SU-DHL-6 (cell line): ENCODE measurements at regions not wholly inside any gene's neighbourhood (a gene's known extent, or its start where the extent isn't known, plus 50 kb on each side); places are given as distances from the start of the nearest gene placed in this dataset.

Source experiments
- H2AFZ ChIP-seq: fragments of 200-600 bp; sonication (generic); 2 replicates; pipeline ENCODE4 v1.6.1; 2014; ENCODE audit warnings: low read depth, mild to moderate bottlenecking, moderate library complexity, mixed read lengths, antibody characterized with exemption, low read length; ENCODE audit not compliant: severe bottlenecking
- H3F3A ChIP-seq: fragments of 200-600 bp; shearing (Covaris generic); 2 replicates; pipeline ENCODE4 v1.6.0; 2016; ENCODE audit warnings: antibody characterized with exemption, mild to moderate bottlenecking; ENCODE audit not compliant: insufficient read depth
- H3K27ac ChIP-seq: fragments of 200-600 bp; sonication (generic); 2 replicates; pipeline ENCODE4 v1.5.1; 2016; ENCODE audit warnings: low read depth, mild to moderate bottlenecking, low read length, moderate library complexity, mixed read lengths
- H3K27me3 ChIP-seq: fragments of 200-600 bp; sonication (generic), shearing (Covaris generic); 2 replicates; pipeline ENCODE4 v1.6.0; 2014; ENCODE audit warnings: mild to moderate bottlenecking, low read length
- H3K36me3 ChIP-seq: fragments of 200-600 bp; sonication (generic); 2 replicates; pipeline ENCODE4 v1.6.1; 2014; ENCODE audit warnings: mild to moderate bottlenecking, low read length, mixed read lengths
- H3K4me2 ChIP-seq: fragments of 300-600, 200-600 bp; shearing (Covaris generic), sonication (generic); 2 replicates; pipeline ENCODE4 v1.6.0; 2014; ENCODE audit warnings: low read length, low read depth, mild to moderate bottlenecking; ENCODE audit not compliant: poor library complexity, severe bottlenecking
- H3K4me3 ChIP-seq: fragments of 200-600 bp; sonication (generic); 2 replicates; pipeline ENCODE4 v1.5.1; 2014; ENCODE audit warnings: antibody characterized with exemption, low read length, mild to moderate bottlenecking, mixed read lengths; ENCODE audit not compliant: insufficient read depth, poor library complexity, severe bottlenecking
- H3K79me2 ChIP-seq: fragments of 200-600 bp; sonication (generic); 2 replicates; pipeline ENCODE4 v1.6.1; 2014; ENCODE audit warnings: mild to moderate bottlenecking, low read length, moderate library complexity; ENCODE audit not compliant: insufficient read depth
- H3K9ac ChIP-seq: fragments of 200-600 bp; sonication (generic); 2 replicates; pipeline ENCODE4 v1.7.0; 2014; ENCODE audit warnings: mild to moderate bottlenecking, low read length
- H3K9me2 ChIP-seq: fragments of 200-600 bp; sonication (generic); replicated peaks from 2 replicates; pipeline ENCODE4 v1.6.1; 2014; ENCODE audit warnings: low read length; ENCODE audit not compliant: insufficient read depth
- H3K9me3 ChIP-seq: fragments of 200-600 bp; sonication (generic); 2 replicates; pipeline ENCODE4 v1.6.1; 2014; ENCODE audit warnings: low read length, mixed read lengths; ENCODE audit not compliant: insufficient read depth
- H4K20me1 ChIP-seq: fragments of 200-600 bp; sonication (generic); 2 replicates; pipeline ENCODE4 v1.6.1; 2014; ENCODE audit warnings: low read depth, mild to moderate bottlenecking, antibody characterized with exemption, low read length, moderate library complexity, mixed read lengths
- CTCF ChIP-seq: fragments of 200-600 bp; sonication (generic); IDR thresholded peaks from one replicate; pipeline ENCODE4 v1.5.1; 2017; ENCODE audit warnings: antibody characterized with exemption, mild to moderate bottlenecking, low read length, moderate library complexity; ENCODE audit not compliant: insufficient read depth, poor library complexity, severe bottlenecking
- EZH2phosphoT487 ChIP-seq: fragments of 200-600 bp; sonication (generic), shearing (Covaris generic); conservative IDR thresholded peaks from 2 replicates; pipeline ENCODE4 v1.6.1; 2018; ENCODE audit warnings: mild to moderate bottlenecking, antibody characterized with exemption, low read length, moderate library complexity, mixed read lengths

GRCh38 chr12:16863742-16864141, 257.8 kb upstream of the LMO3 start:
- no peaks in the 10 kb centered on the region for H3K79me2 ChIP-seq
- TF ChIP-seq CTCF (no peak), EZH2phosphoT487 (no peak)
- no peak overlapping the region for H2AFZ ChIP-seq

GRCh38 chr12:16857456-16857923, 251.5 kb upstream of the LMO3 start:
- TF ChIP-seq CTCF (no peak), EZH2phosphoT487 (no peak)
- H3K79me2 ChIP-seq: no peaks in the 10 kb centered on the region
- H3K4me3 ChIP-seq: no peak overlapping the region
- H3K9ac ChIP-seq: no peak overlapping the region
- no peak overlapping the region for H2AFZ ChIP-seq
- no peak overlapping the region for H3K4me2 ChIP-seq
- H3K9me3 ChIP-seq: no peaks in the 10 kb centered on the region
- H3F3A ChIP-seq: no peaks in the 10 kb centered on the region
- no peaks in the 10 kb centered on the region for H3K9me2 ChIP-seq
- no peaks in the 10 kb centered on the region for H4K20me1 ChIP-seq
- no peaks in the 10 kb centered on the region for H3K27me3 ChIP-seq
- H3K27ac ChIP-seq: no peak overlapping the region
- H3K36me3 ChIP-seq: no peaks in the 10 kb centered on the region

More at GRCh38 chr12:16863742-16864141, 257.8 kb upstream of the LMO3 start:
- Histone ChIP-seq H3K4me3 (no peak overlapping the region), H3K4me2 (no peak overlapping the region), H3K27me3 (no peaks in the 10 kb centered on the region), H3F3A (no peaks in the 10 kb centered on the region), H3K36me3 (no peaks in the 10 kb centered on the region), H3K9me3 (no peaks in the 10 kb centered on the region), H3K9ac (no peak overlapping the region), H4K20me1 (no peaks in the 10 kb centered on the region), H3K27ac (no peak overlapping the region), H3K9me2 (no peaks in the 10 kb centered on the region)

- no peaks in the 10 kb centered on the region for H3K36me3 ChIP-seq
- H3F3A ChIP-seq: no peaks in the 10 kb centered on the region
- H3K4me3 ChIP-seq: no peak overlapping the region
- no peak overlapping the region for H2AFZ ChIP-seq
- H3K9me3 ChIP-seq: no peaks in the 10 kb centered on the region
- H3K79me2 ChIP-seq: no peaks in the 10 kb centered on the region
- no peaks in the 10 kb centered on the region for H3K9me2 ChIP-seq
- no peaks in the 10 kb centered on the region for H4K20me1 ChIP-seq
- no peak overlapping the region for H3K9ac ChIP-seq
- no peak overlapping the region for H3K27ac ChIP-seq
- TF ChIP-seq EZH2phosphoT487 (no peak), CTCF (no peak)
- no peaks in the 10 kb centered on the region for H3K27me3 ChIP-seq
- no peak overlapping the region for H3K4me2 ChIP-seq
These were observed 248.5 kb upstream of the LMO3 start for GRCh38 chr12:16854465-16854864.

GRCh38 chr12:16849473-16849872, 243.5 kb upstream of the LMO3 start:
- no peaks in the 10 kb centered on the region for H3F3A ChIP-seq
- no peaks in the 10 kb centered on the region for H3K36me3 ChIP-seq
- H3K79me2 ChIP-seq: no peaks in the 10 kb centered on the region
- TF ChIP-seq CTCF: no peak
- TF ChIP-seq EZH2phosphoT487: no peak
- H2AFZ ChIP-seq: no peak overlapping the region
- no peak overlapping the region for H3K9ac ChIP-seq
- H3K27me3 ChIP-seq: no peaks in the 10 kb centered on the region
- no peaks in the 10 kb centered on the region for H3K9me2 ChIP-seq
- H3K4me3 ChIP-seq: no peak overlapping the region
- H3K4me2 ChIP-seq: no peak overlapping the region
- no peak overlapping the region for H3K27ac ChIP-seq
- H3K9me3 ChIP-seq: no peaks in the 10 kb centered on the region
- no peaks in the 10 kb centered on the region for H4K20me1 ChIP-seq
